Uterus (tissue), 2 donors: ENCODE measurements at regions not wholly inside any gene's neighbourhood (a gene's known extent, or its start where the extent isn't known, plus 50 kb on each side); places are given as distances from the start of the nearest gene placed in this dataset.

Experiments
- POLR2A ChIP-seq, 2 donors: fragments of 450-650 bp; IDR thresholded peaks; one replicate each; pipeline ENCODE4 v1.6.1; 2016; ENCODE audit warnings: antibody characterized with exemption in 2 of 2, mild to moderate bottlenecking in 1 of 2, moderate library complexity in 1 of 2
- TF ChIP-seq, protein P1 (sequence below), 4 experiments: fragments of 200-600 bp in 2 of 4; fragments of 450-650 bp in 2 of 4; sonication (generic) in 2 of 4; IDR thresholded peaks; one replicate each; pipeline ENCODE4 v1.5.1; 2016 to 2019; ENCODE audit warnings: antibody characterized with exemption in 4 of 4, mild to moderate bottlenecking in 2 of 4, moderate library complexity in 1 of 4

DNA sequence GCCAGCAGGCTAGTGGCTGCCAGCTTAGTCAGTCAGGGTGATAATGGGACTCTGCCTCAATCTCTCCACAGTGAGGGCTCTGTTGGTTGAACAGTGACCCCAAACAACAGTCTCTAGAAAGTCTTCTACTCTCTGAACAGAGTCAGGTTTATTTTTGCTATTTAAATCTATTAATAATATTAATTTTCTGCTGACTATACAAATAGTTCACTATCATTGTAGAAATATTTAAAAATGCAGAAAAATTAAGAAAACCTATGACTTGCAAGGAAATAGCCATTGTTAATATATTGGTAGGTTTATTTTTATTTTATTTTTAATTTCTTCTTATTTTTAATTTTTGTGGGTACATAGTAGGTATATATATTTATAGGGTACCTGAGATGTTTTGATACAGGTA, 67.9 kb upstream of the AADAT start:
- TF ChIP-seq, protein P1, sequence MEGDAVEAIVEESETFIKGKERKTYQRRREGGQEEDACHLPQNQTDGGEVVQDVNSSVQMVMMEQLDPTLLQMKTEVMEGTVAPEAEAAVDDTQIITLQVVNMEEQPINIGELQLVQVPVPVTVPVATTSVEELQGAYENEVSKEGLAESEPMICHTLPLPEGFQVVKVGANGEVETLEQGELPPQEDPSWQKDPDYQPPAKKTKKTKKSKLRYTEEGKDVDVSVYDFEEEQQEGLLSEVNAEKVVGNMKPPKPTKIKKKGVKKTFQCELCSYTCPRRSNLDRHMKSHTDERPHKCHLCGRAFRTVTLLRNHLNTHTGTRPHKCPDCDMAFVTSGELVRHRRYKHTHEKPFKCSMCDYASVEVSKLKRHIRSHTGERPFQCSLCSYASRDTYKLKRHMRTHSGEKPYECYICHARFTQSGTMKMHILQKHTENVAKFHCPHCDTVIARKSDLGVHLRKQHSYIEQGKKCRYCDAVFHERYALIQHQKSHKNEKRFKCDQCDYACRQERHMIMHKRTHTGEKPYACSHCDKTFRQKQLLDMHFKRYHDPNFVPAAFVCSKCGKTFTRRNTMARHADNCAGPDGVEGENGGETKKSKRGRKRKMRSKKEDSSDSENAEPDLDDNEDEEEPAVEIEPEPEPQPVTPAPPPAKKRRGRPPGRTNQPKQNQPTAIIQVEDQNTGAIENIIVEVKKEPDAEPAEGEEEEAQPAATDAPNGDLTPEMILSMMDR (IDR thresholded peaks at IDR 0.05), result no peak
- TF ChIP-seq POLR2A (IDR thresholded peaks at IDR 0.05), result no peak
